ES-I3 (cell line): ENCODE measurements at regions not wholly inside any gene's neighbourhood (a gene's known extent, or its start where the extent isn't known, plus 50 kb on each side); places are given as distances from the start of the nearest gene placed in this dataset.

Experiments
- H3K36me3 ChIP-seq: 2 replicates; pipeline ENCODE4 v1.6.1; 2013; ENCODE audit warnings: mild to moderate bottlenecking, low read length, control low read depth, moderate library complexity; ENCODE audit not compliant: insufficient read depth
- H3K4me1 ChIP-seq: 2 replicates; pipeline ENCODE4 v1.6.1; 2013; ENCODE audit warnings: mild to moderate bottlenecking, control low read depth, low read length; ENCODE audit not compliant: insufficient read depth
- H3K9ac ChIP-seq: 2 replicates; pipeline ENCODE4 v1.6.1; 2013; ENCODE audit warnings: low read depth, mild to moderate bottlenecking, low read length, moderate library complexity
- H3K9me3 ChIP-seq: 2 replicates; pipeline ENCODE4 v1.6.1; 2013; ENCODE audit warnings: mild to moderate bottlenecking, low read length, moderate library complexity; ENCODE audit not compliant: control insufficient read depth, insufficient read depth

DNA sequence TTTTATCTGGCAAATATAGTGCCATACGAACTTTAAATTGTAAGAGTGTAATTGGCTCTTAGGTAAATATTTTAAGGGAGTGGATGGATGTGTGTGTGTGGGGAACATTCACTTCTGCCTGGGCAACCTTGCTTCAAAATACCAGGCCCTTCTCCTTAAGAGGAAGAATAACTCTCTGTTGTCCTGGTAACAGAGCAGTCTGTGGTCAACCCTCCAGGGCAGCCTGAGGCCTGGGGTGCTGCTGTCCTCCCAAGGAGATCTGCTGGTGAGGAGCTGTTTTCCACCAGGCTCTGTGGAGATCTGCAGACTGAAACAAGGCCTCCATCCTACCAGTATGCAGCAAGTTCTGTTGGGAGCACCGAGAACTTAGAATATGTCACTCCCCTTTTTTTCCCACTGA lies 325.2 kb downstream of the PSAT1 start:
- Histone ChIP-seq H3K9me3 (no peaks in the 10 kb centered on the region), H3K36me3 (no peaks in the 10 kb centered on the region), H3K4me1 (no peaks in the 10 kb centered on the region), H3K9ac (no peak overlapping the region)

DNA sequence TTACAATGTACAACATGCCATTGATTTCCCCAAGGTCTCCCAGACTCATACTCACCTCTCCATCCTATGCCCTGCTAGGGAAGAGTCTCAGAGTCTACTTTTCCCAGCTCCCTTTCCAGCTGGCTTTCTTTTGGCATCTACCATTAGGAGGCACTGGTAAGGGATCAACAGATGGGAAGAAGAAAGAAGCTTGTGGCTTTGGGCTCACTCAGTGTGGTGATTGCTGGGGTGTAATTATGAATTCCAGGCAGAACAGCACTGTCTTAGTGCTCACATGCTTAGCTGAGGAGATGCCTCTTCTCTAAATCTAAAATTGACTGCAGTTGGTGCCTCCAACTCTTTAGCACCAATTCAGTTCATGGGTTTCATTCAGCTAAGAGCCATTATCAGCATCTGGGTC lies 330.0 kb downstream of the PSAT1 start:
- Histone ChIP-seq H3K9me3 (no peaks in the 10 kb centered on the region), H3K4me1 (no peaks in the 10 kb centered on the region), H3K9ac (no peak overlapping the region), H3K36me3 (no peaks in the 10 kb centered on the region)

DNA sequence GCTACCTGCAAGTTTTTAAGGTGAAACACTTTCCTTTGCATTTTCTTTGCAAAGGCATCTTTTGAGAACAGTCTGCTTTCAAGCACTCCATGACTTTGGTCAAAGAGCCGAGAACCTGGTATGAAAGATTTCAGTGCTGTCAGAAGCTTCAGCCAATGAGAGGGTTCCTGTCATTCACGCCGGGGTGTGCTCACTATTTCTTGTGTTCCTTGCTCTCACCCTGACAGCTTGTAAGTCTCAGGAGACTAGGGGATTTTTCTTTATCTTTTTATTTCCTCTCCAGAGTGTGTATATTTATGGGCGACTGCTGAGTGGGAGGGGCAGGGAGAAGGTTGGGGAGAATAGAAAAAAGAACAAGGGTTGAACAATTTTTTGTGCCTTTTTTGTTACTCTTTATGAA lies 334.0 kb downstream of the PSAT1 start:
- H3K4me1 ChIP-seq, result no peaks in the 10 kb centered on the region

DNA sequence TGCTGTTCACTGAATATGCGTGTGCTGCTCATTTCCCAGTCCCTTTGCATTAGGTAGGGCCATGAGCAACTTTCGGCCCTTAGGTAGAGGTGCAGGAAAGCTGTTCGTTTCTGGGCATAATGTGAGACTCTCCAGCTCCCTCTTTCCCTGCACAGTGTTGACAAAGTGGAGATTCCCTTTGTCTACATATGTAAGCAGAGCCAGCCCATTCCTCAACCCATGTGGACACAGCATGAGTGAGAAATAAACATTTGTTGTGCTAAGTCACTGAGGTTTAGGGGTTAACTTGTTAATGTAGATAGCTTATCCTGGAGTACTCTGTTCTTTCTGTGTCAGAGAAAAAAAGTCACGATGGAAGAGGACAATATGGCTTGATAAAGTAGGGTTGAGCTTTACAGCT lies 343.8 kb downstream of the PSAT1 start:
- H3K9me3 ChIP-seq, result peaks cover 3% of the 10 kb centered on the region; the same call in 1 of the 2 replicates
- peaks cover 6% of the 10 kb centered on the region; the same call in 1 of the 2 replicates for H3K4me1 ChIP-seq
- H3K9ac ChIP-seq, result no peak overlapping the region
- H3K36me3 ChIP-seq, result no peaks in the 10 kb centered on the region

More for the DNA sequence above, 334.0 kb downstream of the PSAT1 start:
- H3K9me3 ChIP-seq, result no peaks in the 10 kb centered on the region
- H3K36me3 ChIP-seq, result no peaks in the 10 kb centered on the region
- no peak overlapping the region for H3K9ac ChIP-seq

DNA sequence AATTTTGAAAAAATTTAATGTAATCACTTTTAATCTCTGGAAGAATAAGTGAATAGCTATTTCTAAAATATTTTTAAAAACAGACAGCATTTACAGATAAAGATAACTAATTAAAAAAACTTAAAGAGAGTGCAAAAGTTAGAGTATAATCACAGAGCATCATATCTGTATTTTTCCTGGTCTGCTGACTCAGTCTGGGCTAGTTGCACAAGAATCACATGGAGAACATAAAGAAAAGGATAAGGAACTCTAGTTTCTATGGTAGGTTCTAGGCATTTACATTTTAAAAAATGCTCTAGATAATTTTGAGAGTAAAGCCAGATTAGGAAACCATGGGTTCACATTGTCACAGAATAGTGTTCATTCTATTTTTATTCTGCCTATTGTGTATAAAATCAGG lies 347.4 kb downstream of the PSAT1 start:
- H3K9ac ChIP-seq, result no peak overlapping the region
- H3K36me3 ChIP-seq, result no peaks in the 10 kb centered on the region
- peaks cover 6% of the 10 kb centered on the region; the same call in 1 of the 2 replicates for H3K4me1 ChIP-seq
- peaks cover 3% of the 10 kb centered on the region; the same call in 1 of the 2 replicates for H3K9me3 ChIP-seq

DNA sequence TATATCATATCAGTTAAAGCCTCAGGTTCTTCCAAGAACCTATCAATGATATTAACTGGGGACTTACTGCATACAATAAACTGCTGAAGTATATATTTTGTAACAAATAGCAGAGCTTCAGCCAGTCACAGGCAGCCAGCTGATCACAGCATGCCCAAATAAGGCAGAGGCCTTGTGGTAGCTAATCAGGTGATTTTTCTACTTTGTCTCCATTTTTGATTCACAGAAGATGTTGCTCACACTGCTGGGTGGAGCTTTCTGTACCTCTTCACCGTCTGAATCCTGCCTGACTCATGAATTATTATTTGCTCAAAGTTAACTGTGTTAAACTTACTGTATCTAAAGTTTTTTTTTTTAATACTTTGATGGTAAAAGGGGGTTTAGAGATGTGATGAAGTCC lies 357.4 kb downstream of the PSAT1 start:
- H3K9me3 ChIP-seq, result no peaks in the 10 kb centered on the region
- H3K4me1 ChIP-seq, result no peaks in the 10 kb centered on the region
- no peak overlapping the region for H3K9ac ChIP-seq
- H3K36me3 ChIP-seq, result no peaks in the 10 kb centered on the region

DNA sequence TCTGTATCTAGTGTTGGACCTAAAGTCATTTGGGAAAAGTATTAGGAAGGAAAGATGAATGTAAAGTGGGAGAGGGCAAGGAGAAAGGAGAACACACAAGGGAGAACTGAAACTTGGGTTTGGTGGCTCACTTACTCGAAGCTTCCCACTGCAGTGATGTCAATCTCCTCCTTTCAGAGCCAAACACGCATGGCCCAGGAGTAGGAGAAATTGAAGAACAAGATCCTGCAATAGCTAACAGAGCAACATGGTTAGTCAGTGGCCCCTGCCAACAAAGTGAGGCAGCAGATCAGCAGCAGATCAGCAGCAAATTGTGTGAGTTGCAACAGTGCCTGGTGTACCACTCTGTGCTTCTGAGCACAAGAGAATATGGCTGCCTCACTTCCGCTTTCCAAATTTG lies 366.4 kb downstream of the PSAT1 start:
- Histone ChIP-seq H3K4me1 (peaks cover 5% of the 10 kb centered on the region; the same call in 1 of the 2 replicates), H3K36me3 (no peaks in the 10 kb centered on the region), H3K9ac (no peak overlapping the region), H3K9me3 (no peaks in the 10 kb centered on the region)

DNA sequence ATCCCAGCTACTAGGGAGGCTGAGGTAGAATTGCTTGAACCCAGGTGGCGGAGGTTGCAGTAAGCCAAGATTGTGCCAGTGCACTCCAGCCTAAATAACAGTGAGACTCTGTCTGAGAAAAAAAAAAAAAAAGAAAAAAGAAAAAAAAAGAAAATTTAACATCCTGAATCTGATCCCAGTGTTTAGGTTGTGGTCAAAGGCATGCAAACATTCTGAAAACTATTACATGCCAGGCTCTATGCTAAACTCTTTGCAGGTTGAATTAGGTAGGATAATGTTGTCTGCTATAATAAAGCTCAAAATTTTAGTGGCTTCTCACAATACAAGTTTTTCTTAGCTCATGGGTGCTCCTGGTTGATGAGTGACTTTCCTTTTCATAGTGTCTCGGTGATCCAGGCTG lies 367.4 kb downstream of the PSAT1 start:
- H3K9ac ChIP-seq, result no peak overlapping the region
- H3K9me3 ChIP-seq, result no peaks in the 10 kb centered on the region
- no peaks in the 10 kb centered on the region for H3K36me3 ChIP-seq
- peaks cover 9% of the 10 kb centered on the region; the same call in 1 of the 2 replicates for H3K4me1 ChIP-seq

DNA sequence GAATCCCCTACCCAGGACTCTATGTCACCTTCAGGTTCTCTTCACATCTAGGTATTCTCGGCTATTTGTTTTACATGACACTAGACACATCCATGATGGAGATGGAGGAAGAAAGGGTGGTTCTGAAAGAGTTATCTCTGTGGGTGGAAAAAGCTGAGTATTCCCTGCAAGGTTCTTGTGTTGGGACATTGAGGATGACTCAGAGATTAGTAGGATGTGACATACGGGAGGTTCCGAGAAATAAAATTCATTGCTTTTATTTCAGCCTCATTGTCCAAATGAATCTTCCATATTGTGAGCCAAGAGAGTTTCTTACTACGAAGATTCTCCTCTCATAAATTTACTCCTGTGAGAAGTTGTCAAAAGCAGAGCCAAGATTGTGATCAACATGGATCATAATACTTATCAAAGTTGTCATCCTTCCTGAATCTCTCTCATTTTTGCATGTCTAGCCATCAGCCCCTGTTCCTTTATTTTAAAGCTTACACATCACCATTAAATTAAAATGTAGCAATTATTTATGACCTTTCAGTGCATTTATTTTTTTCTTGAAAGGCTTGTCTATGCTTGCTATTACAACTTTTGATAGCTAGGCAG lies 370.0 kb downstream of the PSAT1 start:
- Histone ChIP-seq H3K4me1 (peaks cover 9% of the 10 kb centered on the region; the same call in 1 of the 2 replicates), H3K9me3 (no peaks in the 10 kb centered on the region), H3K9ac (no peak overlapping the region), H3K36me3 (no peaks in the 10 kb centered on the region)

DNA sequence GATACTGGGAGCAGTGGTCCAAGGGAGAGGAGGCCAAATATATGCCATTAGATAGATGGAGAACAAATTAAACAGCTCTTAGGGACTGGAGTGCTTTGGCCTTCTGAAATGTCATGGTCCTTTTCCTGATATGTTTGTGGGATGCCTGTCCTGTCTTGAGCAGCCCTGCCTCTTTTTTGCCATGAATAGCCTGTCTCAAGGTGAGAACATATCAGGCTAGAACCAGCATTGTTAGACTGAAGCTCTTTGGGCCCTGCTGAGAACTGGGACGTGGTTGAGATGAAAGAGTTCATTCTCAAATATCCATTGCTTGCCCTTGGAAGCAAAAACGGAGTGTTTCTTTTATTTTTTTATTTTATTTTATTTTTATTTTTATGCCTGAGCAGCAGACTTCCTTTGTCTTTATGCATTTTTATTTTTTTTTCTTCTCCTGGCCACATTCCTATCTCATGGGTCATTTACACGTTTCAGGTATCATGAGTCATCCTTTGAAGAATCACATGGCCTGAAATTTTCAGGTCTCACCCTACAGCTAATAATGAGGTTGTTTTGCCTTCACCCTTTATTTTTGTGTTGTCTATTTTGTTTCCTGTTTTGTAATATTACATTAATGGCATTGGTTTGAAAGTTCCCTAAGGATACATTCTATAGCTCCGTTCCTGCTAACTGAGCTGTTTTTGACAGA lies 371.4 kb downstream of the PSAT1 start:
- Histone ChIP-seq H3K9ac (no peak overlapping the region), H3K4me1 (peaks cover 9% of the 10 kb centered on the region; the same call in 1 of the 2 replicates), H3K36me3 (no peaks in the 10 kb centered on the region), H3K9me3 (no peaks in the 10 kb centered on the region)

DNA sequence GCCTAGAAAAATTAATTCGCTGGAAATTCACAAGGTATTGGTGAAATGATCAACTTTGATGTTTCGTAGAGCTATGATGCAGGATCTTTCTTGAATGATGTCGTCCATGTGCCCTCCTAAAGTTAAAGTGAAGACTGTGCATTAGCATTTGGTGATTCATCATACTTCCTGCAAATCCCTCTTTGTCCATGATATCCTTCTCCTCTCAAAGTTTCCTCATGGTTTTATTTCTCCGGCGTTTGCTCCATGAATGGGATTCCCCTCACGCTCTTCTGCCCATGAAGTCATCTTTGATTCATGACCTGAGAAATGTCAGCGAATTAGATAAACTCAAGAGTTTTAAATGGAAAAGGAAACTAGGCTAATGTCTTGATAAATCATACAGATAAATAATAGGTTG lies 372.7 kb downstream of the PSAT1 start:
- H3K36me3 ChIP-seq, result no peaks in the 10 kb centered on the region
- H3K4me1 ChIP-seq, result peaks cover 9% of the 10 kb centered on the region; the same call in 1 of the 2 replicates
- no peaks in the 10 kb centered on the region for H3K9me3 ChIP-seq
- no peak overlapping the region for H3K9ac ChIP-seq

DNA sequence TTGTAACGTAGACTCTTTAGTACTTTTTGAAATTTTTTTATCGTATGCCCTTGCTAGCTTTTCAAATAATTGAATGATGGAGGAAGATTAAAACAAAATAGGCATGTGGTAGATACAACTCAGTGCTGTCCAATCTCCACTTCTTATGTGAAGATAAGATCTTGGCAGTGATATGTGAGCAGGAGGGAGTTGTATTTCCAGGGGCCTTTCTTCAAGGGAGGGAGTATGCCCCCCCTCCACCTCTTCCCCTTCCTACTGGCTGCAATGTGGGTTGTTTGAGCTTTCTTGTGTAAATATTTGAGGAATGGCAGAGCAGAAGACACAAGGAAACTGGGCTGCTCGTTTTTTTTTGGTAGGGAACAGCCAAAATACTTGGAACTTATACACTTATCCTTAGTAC lies 374.9 kb downstream of the PSAT1 start:
- Histone ChIP-seq H3K9ac (no peak overlapping the region), H3K4me1 (peaks cover 9% of the 10 kb centered on the region; the same call in 1 of the 2 replicates), H3K9me3 (no peaks in the 10 kb centered on the region), H3K36me3 (no peaks in the 10 kb centered on the region)

DNA sequence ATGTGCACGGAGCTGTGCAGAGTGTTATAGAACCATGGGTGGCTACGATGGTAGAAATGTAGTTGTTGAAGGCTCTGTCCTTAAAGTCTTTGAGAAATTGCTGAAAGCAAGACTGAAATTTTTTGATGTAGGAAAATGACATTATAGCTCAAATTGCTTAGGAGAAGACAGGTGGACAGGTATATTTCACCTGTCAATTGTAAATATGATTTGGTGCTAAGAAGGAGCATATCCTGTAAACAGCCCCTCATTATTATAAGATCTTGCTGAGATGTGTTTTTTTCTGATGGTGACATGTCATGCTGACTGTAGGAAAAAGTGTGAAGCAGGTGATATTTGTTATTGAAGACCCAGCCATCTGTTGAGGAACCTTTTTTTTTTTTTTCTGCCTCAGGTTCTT lies 377.9 kb downstream of the PSAT1 start:
- Histone ChIP-seq H3K9ac (no peak overlapping the region), H3K36me3 (no peaks in the 10 kb centered on the region), H3K9me3 (no peaks in the 10 kb centered on the region), H3K4me1 (no peaks in the 10 kb centered on the region)

DNA sequence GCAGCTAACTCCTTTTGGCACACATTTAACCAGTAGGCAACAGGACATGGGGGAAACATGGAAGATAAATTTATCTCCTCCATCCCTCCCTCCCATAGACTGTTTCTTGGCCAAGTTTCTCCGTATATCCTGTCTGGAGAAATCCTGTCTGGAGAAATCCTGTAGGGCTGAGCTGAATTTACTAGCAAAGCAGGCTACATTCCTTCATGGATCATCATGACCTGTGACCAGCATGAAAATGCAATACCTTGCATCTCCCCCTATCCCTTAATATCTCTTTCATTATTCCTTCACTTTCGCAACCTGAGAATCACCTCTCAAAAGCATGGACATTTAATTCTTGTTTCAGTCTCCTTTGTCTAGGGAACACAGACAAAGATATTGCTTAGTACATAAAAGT lies 379.1 kb downstream of the PSAT1 start:
- H3K9ac ChIP-seq, result no peak overlapping the region
- H3K4me1 ChIP-seq, result no peaks in the 10 kb centered on the region
- no peaks in the 10 kb centered on the region for H3K9me3 ChIP-seq
- H3K36me3 ChIP-seq, result no peaks in the 10 kb centered on the region

DNA sequence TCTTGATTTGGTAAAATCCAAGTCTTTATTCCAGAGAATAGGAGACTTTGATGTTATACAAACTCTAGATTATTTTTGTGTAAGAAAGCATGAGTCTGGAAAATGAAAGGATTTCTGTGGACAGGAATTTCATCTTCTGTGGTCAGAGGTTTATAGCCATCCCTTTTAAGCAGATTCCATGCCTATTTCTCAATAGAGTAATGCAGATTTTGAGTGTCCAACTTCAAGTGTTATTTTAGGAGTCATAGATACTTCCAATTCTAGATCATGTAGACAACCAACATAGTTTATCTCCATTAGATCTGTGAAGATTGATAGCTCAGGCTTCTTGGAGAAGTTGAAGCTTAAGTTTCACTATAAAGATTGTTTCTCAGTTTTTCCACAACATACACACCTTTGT lies 379.7 kb downstream of the PSAT1 start:
- no peaks in the 10 kb centered on the region for H3K4me1 ChIP-seq
- no peaks in the 10 kb centered on the region for H3K36me3 ChIP-seq
- no peaks in the 10 kb centered on the region for H3K9me3 ChIP-seq
- H3K9ac ChIP-seq, result no peak overlapping the region
